B cell (primary cell): ENCODE measurements at regions not wholly inside any gene's neighbourhood (a gene's known extent, or its start where the extent isn't known, plus 50 kb on each side); places are given as distances from the start of the nearest gene placed in this dataset.

ENCODE experiments used
- ATAC-seq: fragments of 200-7000 bp; cut with Tn5 transposase; one replicate; pipeline ENCODE4 v1.10.0; 2021; ENCODE audit warnings: low read depth, mild to moderate bottlenecking, moderate number of reproducible peaks, moderate library complexity
- CTCF ChIA-PET: fragments of 350-600 bp; sonication (Branson Sonifier 250); formaldehyde crosslinking; loops from one replicate; lab custom pipeline; 2021; ENCODE audit warnings: antibody characterized with exemption, inconsistent platforms; lab: Charles Lee
- POLR2A ChIA-PET: fragments of 350-600 bp; sonication (Branson Sonifier 250); formaldehyde crosslinking; loops from one replicate; lab custom pipeline; 2021; ENCODE audit warnings: antibody characterized with exemption; lab: Charles Lee
- DNase-seq: peaks from one replicate; pipeline ENCODE4 v3.0.0; 2013
- H2AFZ ChIP-seq: 2 replicates; pipeline ENCODE4 v1.6.1; 2012; ENCODE audit warnings: mild to moderate bottlenecking, low read depth, low read length; ENCODE audit not compliant: insufficient read depth, poor library complexity, severe bottlenecking
- H3K27ac ChIP-seq, 2 donors: 1 replicate in 1 of 2; 2 replicates in 1 of 2; pipeline ENCODE4 v1.5.1; 2012 to 2013; ENCODE audit warnings: low read length in 2 of 2, mild to moderate bottlenecking in 2 of 2, moderate library complexity in 1 of 2
- H3K27me3 ChIP-seq, 4 experiments: fragments of 200-600 bp in 1 of 4; sonication (generic) in 1 of 4; replicated peaks in 1 of 4; 1 replicate in 2 of 4; 2 replicates in 2 of 4; pipeline versions ENCODE4 v1.6.1 to v1.7.0; 2013 to 2016; ENCODE audit warnings: low read length in 3 of 4, mild to moderate bottlenecking in 2 of 4, mixed read lengths in 1 of 4, moderate library complexity in 1 of 4; ENCODE audit not compliant: insufficient read depth in 4 of 4, control insufficient read depth in 3 of 4; ENCODE audit errors: control extremely low read depth in 1 of 4
- H3K36me3 ChIP-seq, 2 experiments: replicated peaks in 1 of 2; 1 replicate in 1 of 2; 2 replicates in 1 of 2; pipeline versions ENCODE4 v1.6.1 to v1.7.1; 2013; ENCODE audit warnings: low read length in 1 of 2; ENCODE audit not compliant: insufficient read depth in 2 of 2, control insufficient read depth in 1 of 2; ENCODE audit errors: control extremely low read depth in 1 of 2, extremely low read depth in 1 of 2
- H3K4me1 ChIP-seq, 2 donors: fragments of 200-600 bp in 1 of 2; sonication (generic) in 1 of 2; 1 replicate in 1 of 2; 2 replicates in 1 of 2; pipeline versions ENCODE4 v1.5.1 to v1.6.1; 2013 to 2017; ENCODE audit warnings: low read length in 2 of 2; ENCODE audit not compliant: control insufficient read depth in 2 of 2, insufficient read depth in 2 of 2
- H3K4me2 ChIP-seq: replicated peaks from 2 replicates; pipeline ENCODE3; 2012; ENCODE audit warnings: mild to moderate bottlenecking, low read depth, low read length; ENCODE audit not compliant: poor library complexity, severe bottlenecking
- H3K4me3 ChIP-seq, 5 experiments: fragments of 200-600 bp in 1 of 5; sonication (generic) in 1 of 5; 1 replicate in 3 of 5; 2 replicates in 2 of 5; pipeline versions ENCODE4 v1.5.1 to v1.7.0; 2011 to 2016; ENCODE audit warnings: low read length in 4 of 5, mild to moderate bottlenecking in 4 of 5, low read depth in 2 of 5, control low read depth in 1 of 5, moderate library complexity in 1 of 5; ENCODE audit not compliant: insufficient read depth in 1 of 5; ENCODE audit errors: control extremely low read depth in 1 of 5, extremely low read depth in 1 of 5
- H3K79me2 ChIP-seq: fragments of 200-600 bp; sonication (generic); one replicate; pipeline ENCODE4 v1.6.0; 2016; ENCODE audit warnings: low read length; ENCODE audit not compliant: control insufficient read depth, insufficient read depth
- H3K9ac ChIP-seq: fragments of 200-600 bp; sonication (generic); 2 replicates; pipeline ENCODE4 v1.6.1; 2017; ENCODE audit warnings: mild to moderate bottlenecking, low read length, moderate library complexity
- H3K9me3 ChIP-seq, 3 donors: one replicate each; pipeline versions ENCODE4 v1.6.1 to v1.7.1; 2013; ENCODE audit warnings: low read length in 2 of 3; ENCODE audit not compliant: control insufficient read depth in 2 of 3, insufficient read depth in 1 of 3; ENCODE audit errors: control extremely low read depth in 1 of 3
- H4K20me1 ChIP-seq: 2 replicates; pipeline ENCODE4 v1.6.0; 2012; ENCODE audit warnings: mild to moderate bottlenecking, low read length; ENCODE audit not compliant: insufficient read depth, control insufficient read depth, poor library complexity, severe bottlenecking
- H3K27ac Mint-ChIP-seq: one replicate; pipeline ENCODE4 v1.8.0; 2021; ENCODE audit warnings: mixed read lengths
- H3K27me3 Mint-ChIP-seq: one replicate; pipeline ENCODE4 v1.8.0; 2021; ENCODE audit warnings: mixed read lengths
- H3K4me1 Mint-ChIP-seq: one replicate; pipeline ENCODE4 v1.8.0; 2021; ENCODE audit warnings: mixed read lengths
- H3K4me3 Mint-ChIP-seq: one replicate; pipeline ENCODE4 v1.8.0; 2021; ENCODE audit warnings: mixed read lengths
- H3K9me3 Mint-ChIP-seq: one replicate; pipeline ENCODE4 v1.8.0; 2022; ENCODE audit warnings: mixed read lengths; ENCODE audit not compliant: insufficient read depth
- CTCF ChIP-seq: fragments of 200-600 bp; IDR thresholded peaks from one replicate; pipeline ENCODE4 v1.8.0; 2022; ENCODE audit warnings: antibody characterized with exemption, mild to moderate bottlenecking
- EZH2 ChIP-seq: IDR thresholded peaks from 2 replicates; pipeline ENCODE4 v1.6.1; 2012; ENCODE audit warnings: borderline replicate concordance, low read depth, mild to moderate bottlenecking, moderate library complexity, low read length; ENCODE audit not compliant: insufficient read depth, poor library complexity, severe bottlenecking
- WGBS: methylation state at CpG from one replicate; pipeline ENCODE4 v1.1.5; 2013; ENCODE audit warnings: missing lambda C conversion rate; ENCODE audit not compliant: insufficient coverage; 5-methylcytosine and 5-hydroxymethylcytosine counted together
- intact Hi-C: fragments of 100-400 bp; cut with micrococcal nuclease; formaldehyde crosslinking; loops from one replicate; pipeline ENCODE4 v1.10.0; 2022

GRCh38 chr3:117442566-117442965 lies 733.0 kb downstream of the TUSC7 start:
- Histone ChIP-seq H3K27me3 (no peaks in the 10 kb centered on the region), H3K9me3 (no peaks in the 10 kb centered on the region), H3K36me3 (no peaks in the 10 kb centered on the region), H3K79me2 (no peaks in the 10 kb centered on the region), H2AFZ (no peak overlapping the region), H3K4me1 (no peaks in the 10 kb centered on the region), H3K4me3 (no peak overlapping the region), H3K9ac (no peak overlapping the region), H3K4me2 (no peak overlapping the region), H4K20me1 (no peaks in the 10 kb centered on the region), H3K27ac (no peak overlapping the region)
- no peak for DNase-seq
- POLR2A ChIA-PET: no interaction called here
- H3K27ac Mint-ChIP-seq: no peak overlapping the region
- H3K9me3 Mint-ChIP-seq: no peaks in the 10 kb centered on the region
- CTCF ChIA-PET: no interaction called here
- intact Hi-C loops: no loop called here
- 100% methylated on average over 2 of the region's 4 CpGs for WGBS
- H3K4me1 Mint-ChIP-seq: no peaks in the 10 kb centered on the region
- H3K27me3 Mint-ChIP-seq: no peaks in the 10 kb centered on the region
- no peak overlapping the region for H3K4me3 Mint-ChIP-seq
- TF ChIP-seq CTCF (no peak), EZH2 (no peak)
- no peak for ATAC-seq

- no peak for TF ChIP-seq CTCF
- TF ChIP-seq EZH2: no peak
- H3K36me3 ChIP-seq: no peaks in the 10 kb centered on the region
- ChIA-PET POLR2A (no interaction called here), CTCF (no interaction called here)
- no peaks in the 10 kb centered on the region for H3K9me3 ChIP-seq
- H3K9ac ChIP-seq: no peak overlapping the region
- Mint-ChIP-seq H3K4me1 (no peaks in the 10 kb centered on the region), H3K27ac (no peak overlapping the region), H3K4me3 (no peak overlapping the region), H3K27me3 (no peaks in the 10 kb centered on the region), H3K9me3 (no peaks in the 10 kb centered on the region)
- H3K79me2 ChIP-seq: no peaks in the 10 kb centered on the region
- intact Hi-C loops: no loop called here
- H3K4me3 ChIP-seq: no peak overlapping the region
- DNase-seq: no peak
- WGBS: no CpG with 5 or more reads among the region's 5 CpGs
- no peak overlapping the region for H2AFZ ChIP-seq
- no peak overlapping the region for H3K27ac ChIP-seq
- H4K20me1 ChIP-seq: no peaks in the 10 kb centered on the region
- ATAC-seq: no peak
- no peaks in the 10 kb centered on the region for H3K27me3 ChIP-seq
- H3K4me1 ChIP-seq: no peaks in the 10 kb centered on the region
- H3K4me2 ChIP-seq: no peak overlapping the region
Measured at GRCh38 chr3:117443014-117443413, 733.4 kb downstream of the TUSC7 start.
